GM23338 (cell line): ENCODE measurements at regions not wholly inside any gene's neighbourhood (a gene's known extent, or its start where the extent isn't known, plus 50 kb on each side); places are given as distances from the start of the nearest gene placed in this dataset.

Experiments used
- ATAC-seq: fragments of 200-7000 bp; cut with Tn5 transposase; 3 replicates; pipeline ENCODE4 v1.9.1; 2020
- DNase-seq: peaks from one replicate; pipeline ENCODE4 v3.0.0-alpha.2; 2015; ENCODE audit warnings: low spot score
- H2AFZ ChIP-seq: fragments of 200-600 bp; sonication (generic); 2 replicates; pipeline ENCODE4 v1.8.0; 2016; ENCODE audit warnings: antibody characterized with exemption, mild to moderate bottlenecking, moderate library complexity
- H3F3A ChIP-seq: fragments of 200-600 bp; sonication (generic); replicated peaks from 2 replicates; pipeline ENCODE4 v1.8.0; 2017; ENCODE audit warnings: antibody characterized with exemption, mixed run types, low read depth
- H3K27ac ChIP-seq: fragments of 200-600 bp; sonication (generic); 2 replicates; pipeline ENCODE4 v1.6.1; 2016; ENCODE audit warnings: low read depth
- H3K27me3 ChIP-seq: fragments of 200-600 bp; sonication (generic); 2 replicates; pipeline ENCODE4 v1.8.0; 2016; ENCODE audit warnings: mild to moderate bottlenecking, mixed run types, moderate library complexity; ENCODE audit not compliant: insufficient read depth
- H3K36me3 ChIP-seq: fragments of 200-600 bp; sonication (generic); 2 replicates; pipeline ENCODE4 v1.8.0; 2016; ENCODE audit warnings: mild to moderate bottlenecking; ENCODE audit not compliant: insufficient read depth
- H3K4me1 ChIP-seq: fragments of 200-600 bp; sonication (generic); 2 replicates; pipeline ENCODE4 v1.8.0; 2016; ENCODE audit warnings: mild to moderate bottlenecking, moderate library complexity; ENCODE audit not compliant: insufficient read depth
- H3K4me2 ChIP-seq: fragments of 200-600 bp; sonication (generic); 2 replicates; pipeline ENCODE4 v1.7.1; 2017; ENCODE audit warnings: mixed run types
- H3K4me3 ChIP-seq: fragments of 200-600 bp; sonication (generic); 2 replicates; pipeline ENCODE4 v1.6.1; 2016; ENCODE audit warnings: mixed run types
- H3K79me2 ChIP-seq: fragments of 200-600 bp; sonication (generic); replicated peaks from 2 replicates; pipeline ENCODE4 v1.8.0; 2017; ENCODE audit warnings: mild to moderate bottlenecking; ENCODE audit not compliant: insufficient read depth
- H3K9me2 ChIP-seq: fragments of 200-600 bp; sonication (generic); 2 replicates; pipeline ENCODE4 v1.8.0; 2017; ENCODE audit not compliant: insufficient read depth
- H4K20me1 ChIP-seq: fragments of 200-600 bp; sonication (generic); replicated peaks from 2 replicates; pipeline ENCODE4 v1.8.0; 2017; ENCODE audit warnings: mild to moderate bottlenecking; ENCODE audit not compliant: insufficient read depth
- H3K27ac Mint-ChIP-seq: 2 replicates; pipeline ENCODE4 v1.8.0; 2020; ENCODE audit warnings: inconsistent platforms, mild to moderate bottlenecking, moderate library complexity, mixed read lengths
- H3K27me3 Mint-ChIP-seq: 3 replicates; pipeline ENCODE4 v1.8.0; 2022; ENCODE audit warnings: low read depth, mild to moderate bottlenecking, moderate library complexity, mixed read lengths, inconsistent platforms; ENCODE audit not compliant: insufficient read depth, poor library complexity
- H3K36me3 Mint-ChIP-seq: 3 replicates; pipeline ENCODE4 v1.8.0; 2021; ENCODE audit warnings: low read depth, mild to moderate bottlenecking, inconsistent platforms, moderate library complexity, mixed read lengths
- H3K4me1 Mint-ChIP-seq: 3 replicates; pipeline ENCODE4 v1.8.0; 2020; ENCODE audit warnings: mild to moderate bottlenecking, inconsistent platforms, mixed read lengths
- H3K4me3 Mint-ChIP-seq: 3 replicates; pipeline ENCODE4 v1.8.0; 2021; ENCODE audit warnings: moderate library complexity, mild to moderate bottlenecking, inconsistent platforms, mixed read lengths
- H3K9me3 Mint-ChIP-seq: 3 replicates; pipeline ENCODE4 v1.8.0; 2020; ENCODE audit warnings: moderate library complexity, mild to moderate bottlenecking, inconsistent platforms, mixed read lengths
- CTCF ChIP-seq, 2 experiments: fragments of 200-600 bp in 1 of 2; sonication (generic) in 1 of 2; conservative IDR thresholded peaks; 2 replicates each; pipeline versions ENCODE4 v1.5.1 to v1.6.1; 2016 to 2017; ENCODE audit warnings: antibody characterized with exemption in 2 of 2, low read depth in 2 of 2, mild to moderate bottlenecking in 2 of 2, moderate library complexity in 1 of 2
- EZH2 ChIP-seq: fragments of 200-600 bp; sonication (generic); IDR thresholded peaks from one replicate; pipeline ENCODE4 v1.8.0; 2017; ENCODE audit warnings: antibody characterized with exemption, mild to moderate bottlenecking, low read depth; ENCODE audit not compliant: unreplicated experiment
- EZH2phosphoT487 ChIP-seq: fragments of 200-600 bp; sonication (generic); IDR thresholded peaks from one replicate; pipeline ENCODE4 v1.8.1; 2018; ENCODE audit warnings: antibody characterized with exemption; ENCODE audit not compliant: unreplicated experiment
- JUNB ChIP-seq: IDR thresholded peaks from one replicate; pipeline ENCODE4 v1.6.1; 2016; ENCODE audit warnings: antibody characterized with exemption; ENCODE audit not compliant: unreplicated experiment
- NANOG ChIP-seq: IDR thresholded peaks from 2 replicates; pipeline ENCODE4 v1.6.1; 2016; ENCODE audit warnings: antibody characterized with exemption, borderline replicate concordance
- POLR2AphosphoS5 ChIP-seq: IDR thresholded peaks from 2 replicates; pipeline ENCODE4 v1.6.1; 2016; ENCODE audit warnings: antibody characterized with exemption, low read depth
- STAT1 ChIP-seq: IDR thresholded peaks from one replicate; pipeline ENCODE4 v1.6.1; 2016; ENCODE audit warnings: antibody characterized with exemption; ENCODE audit not compliant: unreplicated experiment
- ZNF114 ChIP-seq: fragments of 250-450 bp; sonication (Bioruptor Pico); IDR thresholded peaks from 2 replicates; pipeline ENCODE4 v1.5.0; 2020; ENCODE audit warnings: mild to moderate bottlenecking, moderate library complexity
- ZNF331 ChIP-seq: fragments of 250-450 bp; sonication (Bioruptor Pico); IDR thresholded peaks from 2 replicates; pipeline ENCODE4 v1.5.0; 2020; ENCODE audit warnings: low read depth, mild to moderate bottlenecking, moderate library complexity
- TF ChIP-seq, protein P1 (sequence below): IDR thresholded peaks from one replicate; pipeline ENCODE4 v1.6.1; 2018; ENCODE audit warnings: antibody characterized with exemption; ENCODE audit not compliant: unreplicated experiment
- TF ChIP-seq, protein P2 (sequence below): IDR thresholded peaks from 2 replicates; pipeline ENCODE4 v1.6.1; 2016; ENCODE audit warnings: antibody characterized with exemption

- Mint-ChIP-seq H3K4me3 (no peak overlapping the region), H3K27ac (no peak overlapping the region; the same call in 1 of the 2 replicates), H3K27me3 (peaks cover 2% of the 10 kb centered on the region), H3K4me1 (peaks cover 9% of the 10 kb centered on the region), H3K9me3 (peaks cover 6% of the 10 kb centered on the region), H3K36me3 (peaks cover 4% of the 10 kb centered on the region; the same call in 2 of the 3 replicates)
- Histone ChIP-seq H3K79me2 (no peaks in the 10 kb centered on the region), H3K9me2 (no peaks in the 10 kb centered on the region), H3K4me3 (no peak overlapping the region), H4K20me1 (no peaks in the 10 kb centered on the region), H3K27ac (no peak overlapping the region), H3K4me1 (peaks cover 3% of the 10 kb centered on the region), H3K27me3 (no peaks in the 10 kb centered on the region), H3K36me3 (no peaks in the 10 kb centered on the region), H3K4me2 (no peak overlapping the region), H2AFZ (no peak overlapping the region), H3F3A (no peaks in the 10 kb centered on the region)
- DNase-seq (peak; percentile 47), ATAC-seq (peak; percentile 49)
- TF ChIP-seq JUNB (no peak), CTCF (conservative IDR thresholded peaks at IDR 0.05; ENCODE audit: low read depth in 2 of 2) (peak; percentile 56 to 57), ZNF331 (CRISPR knock-in tag) (no peak), EZH2phosphoT487 (no peak)
These were observed 221.6 kb upstream of the SPANXN4 start for GRCh38 chrX:142804085-142804484.

DNA sequence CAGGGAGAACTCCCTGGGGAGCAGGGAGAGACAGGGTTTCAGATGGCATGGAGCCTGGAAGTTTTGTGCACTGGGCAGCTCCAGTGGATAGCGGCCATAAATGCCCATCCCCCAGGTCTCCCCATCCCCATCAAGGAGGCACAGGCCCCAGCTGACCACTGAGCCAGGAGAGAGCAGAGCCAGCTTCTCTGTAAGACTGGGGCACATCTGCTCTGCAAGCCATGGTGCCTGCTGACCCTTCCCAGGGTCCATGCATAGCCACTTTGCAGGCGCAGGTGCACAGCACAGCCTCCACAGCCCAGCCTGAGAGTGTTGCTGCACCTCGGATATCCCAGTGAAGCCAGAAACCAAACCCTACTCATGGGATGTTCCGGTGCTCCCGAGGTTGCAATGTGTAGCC lies 206.3 kb upstream of the SPANXN4 start:
- no peaks in the 10 kb centered on the region for H3K4me1 Mint-ChIP-seq
- H3K27ac ChIP-seq = no peak overlapping the region
- no peak overlapping the region for H3K4me2 ChIP-seq
- H3K36me3 Mint-ChIP-seq = no peaks in the 10 kb centered on the region
- no peak overlapping the region for H3K4me3 Mint-ChIP-seq
- H3F3A ChIP-seq = no peaks in the 10 kb centered on the region
- TF ChIP-seq EZH2 = no peak
- TF ChIP-seq POLR2AphosphoS5 = no peak
- TF ChIP-seq, protein P1, sequence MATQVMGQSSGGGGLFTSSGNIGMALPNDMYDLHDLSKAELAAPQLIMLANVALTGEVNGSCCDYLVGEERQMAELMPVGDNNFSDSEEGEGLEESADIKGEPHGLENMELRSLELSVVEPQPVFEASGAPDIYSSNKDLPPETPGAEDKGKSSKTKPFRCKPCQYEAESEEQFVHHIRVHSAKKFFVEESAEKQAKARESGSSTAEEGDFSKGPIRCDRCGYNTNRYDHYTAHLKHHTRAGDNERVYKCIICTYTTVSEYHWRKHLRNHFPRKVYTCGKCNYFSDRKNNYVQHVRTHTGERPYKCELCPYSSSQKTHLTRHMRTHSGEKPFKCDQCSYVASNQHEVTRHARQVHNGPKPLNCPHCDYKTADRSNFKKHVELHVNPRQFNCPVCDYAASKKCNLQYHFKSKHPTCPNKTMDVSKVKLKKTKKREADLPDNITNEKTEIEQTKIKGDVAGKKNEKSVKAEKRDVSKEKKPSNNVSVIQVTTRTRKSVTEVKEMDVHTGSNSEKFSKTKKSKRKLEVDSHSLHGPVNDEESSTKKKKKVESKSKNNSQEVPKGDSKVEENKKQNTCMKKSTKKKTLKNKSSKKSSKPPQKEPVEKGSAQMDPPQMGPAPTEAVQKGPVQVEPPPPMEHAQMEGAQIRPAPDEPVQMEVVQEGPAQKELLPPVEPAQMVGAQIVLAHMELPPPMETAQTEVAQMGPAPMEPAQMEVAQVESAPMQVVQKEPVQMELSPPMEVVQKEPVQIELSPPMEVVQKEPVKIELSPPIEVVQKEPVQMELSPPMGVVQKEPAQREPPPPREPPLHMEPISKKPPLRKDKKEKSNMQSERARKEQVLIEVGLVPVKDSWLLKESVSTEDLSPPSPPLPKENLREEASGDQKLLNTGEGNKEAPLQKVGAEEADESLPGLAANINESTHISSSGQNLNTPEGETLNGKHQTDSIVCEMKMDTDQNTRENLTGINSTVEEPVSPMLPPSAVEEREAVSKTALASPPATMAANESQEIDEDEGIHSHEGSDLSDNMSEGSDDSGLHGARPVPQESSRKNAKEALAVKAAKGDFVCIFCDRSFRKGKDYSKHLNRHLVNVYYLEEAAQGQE = no peak
- no peak for TF ChIP-seq ZNF114 (CRISPR knock-in tag)
- no peak for TF ChIP-seq STAT1
- TF ChIP-seq NANOG = no peak
- TF ChIP-seq CTCF (conservative IDR thresholded peaks at IDR 0.05; ENCODE audit: low read depth in 2 of 2) = no peak
- TF ChIP-seq ZNF331 (CRISPR knock-in tag) = no peak
- TF ChIP-seq, protein P2, sequence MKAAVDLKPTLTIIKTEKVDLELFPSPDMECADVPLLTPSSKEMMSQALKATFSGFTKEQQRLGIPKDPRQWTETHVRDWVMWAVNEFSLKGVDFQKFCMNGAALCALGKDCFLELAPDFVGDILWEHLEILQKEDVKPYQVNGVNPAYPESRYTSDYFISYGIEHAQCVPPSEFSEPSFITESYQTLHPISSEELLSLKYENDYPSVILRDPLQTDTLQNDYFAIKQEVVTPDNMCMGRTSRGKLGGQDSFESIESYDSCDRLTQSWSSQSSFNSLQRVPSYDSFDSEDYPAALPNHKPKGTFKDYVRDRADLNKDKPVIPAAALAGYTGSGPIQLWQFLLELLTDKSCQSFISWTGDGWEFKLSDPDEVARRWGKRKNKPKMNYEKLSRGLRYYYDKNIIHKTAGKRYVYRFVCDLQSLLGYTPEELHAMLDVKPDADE = no peak
- H3K9me2 ChIP-seq = no peaks in the 10 kb centered on the region
- no peaks in the 10 kb centered on the region for H3K36me3 ChIP-seq
- H2AFZ ChIP-seq = no peak overlapping the region
- peaks cover 8% of the 10 kb centered on the region for H3K9me3 Mint-ChIP-seq
- H3K27me3 Mint-ChIP-seq = no peaks in the 10 kb centered on the region
- H3K27ac Mint-ChIP-seq = no peak overlapping the region
- H3K4me3 ChIP-seq = no peak overlapping the region
- no peaks in the 10 kb centered on the region for H3K79me2 ChIP-seq
- no peaks in the 10 kb centered on the region for H3K27me3 ChIP-seq
- no peak for DNase-seq
- no peaks in the 10 kb centered on the region for H4K20me1 ChIP-seq
- ATAC-seq = no peak
- H3K4me1 ChIP-seq = no peaks in the 10 kb centered on the region
